ENCODE measurements at regions not wholly inside any gene's neighbourhood (a gene's known extent, or its start where the extent isn't known, plus 50 kb on each side); places are given as distances from the start of the nearest gene placed in this dataset.

DNA sequence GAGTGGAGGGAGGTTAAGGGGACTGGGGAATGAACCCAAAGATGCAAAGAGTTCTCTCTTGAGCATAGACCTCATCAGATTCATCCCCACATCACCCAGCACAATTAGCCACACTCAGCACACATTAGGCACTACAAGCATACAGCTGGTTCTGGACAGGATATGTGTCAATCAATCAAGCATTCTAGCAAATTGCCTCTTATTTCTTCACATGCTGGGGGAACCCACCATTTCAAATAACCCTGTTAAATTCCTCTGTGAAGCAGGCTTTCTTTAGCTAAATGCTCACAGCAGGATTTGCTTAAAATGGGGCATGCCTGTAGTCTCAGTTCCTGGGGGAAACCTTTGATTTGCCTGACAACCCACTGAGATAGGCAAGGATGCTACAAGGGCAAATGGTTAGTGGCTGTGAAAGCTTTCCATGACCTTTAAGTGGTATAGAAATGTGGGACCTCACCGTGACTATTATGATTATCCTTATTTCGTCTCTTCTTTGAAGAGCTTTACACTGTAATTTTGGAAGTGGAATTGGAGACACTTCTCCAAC lies 193.4 kb upstream of the ZMIZ1 start:
- no peak overlapping the region for H3K4me3 ChIP-seq
- TF ChIP-seq, protein P1, sequence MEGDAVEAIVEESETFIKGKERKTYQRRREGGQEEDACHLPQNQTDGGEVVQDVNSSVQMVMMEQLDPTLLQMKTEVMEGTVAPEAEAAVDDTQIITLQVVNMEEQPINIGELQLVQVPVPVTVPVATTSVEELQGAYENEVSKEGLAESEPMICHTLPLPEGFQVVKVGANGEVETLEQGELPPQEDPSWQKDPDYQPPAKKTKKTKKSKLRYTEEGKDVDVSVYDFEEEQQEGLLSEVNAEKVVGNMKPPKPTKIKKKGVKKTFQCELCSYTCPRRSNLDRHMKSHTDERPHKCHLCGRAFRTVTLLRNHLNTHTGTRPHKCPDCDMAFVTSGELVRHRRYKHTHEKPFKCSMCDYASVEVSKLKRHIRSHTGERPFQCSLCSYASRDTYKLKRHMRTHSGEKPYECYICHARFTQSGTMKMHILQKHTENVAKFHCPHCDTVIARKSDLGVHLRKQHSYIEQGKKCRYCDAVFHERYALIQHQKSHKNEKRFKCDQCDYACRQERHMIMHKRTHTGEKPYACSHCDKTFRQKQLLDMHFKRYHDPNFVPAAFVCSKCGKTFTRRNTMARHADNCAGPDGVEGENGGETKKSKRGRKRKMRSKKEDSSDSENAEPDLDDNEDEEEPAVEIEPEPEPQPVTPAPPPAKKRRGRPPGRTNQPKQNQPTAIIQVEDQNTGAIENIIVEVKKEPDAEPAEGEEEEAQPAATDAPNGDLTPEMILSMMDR (IDR thresholded peaks at IDR 0.05): no peak
- ATAC-seq (ENCODE audit: insufficient number of reproducible peaks, low FRiP score, low read depth) (no peak), DNase-seq (ENCODE audit: low spot score) (no peak)
- no peaks in the 10 kb centered on the region for H3K27me3 ChIP-seq (replicated peaks; ENCODE audit: insufficient read depth)
- H3K4me1 ChIP-seq (ENCODE audit: control insufficient read depth in 1 of 2, low read depth in 2 of 2): no peaks in the 10 kb centered on the region
- no peaks in the 10 kb centered on the region for H3K36me3 ChIP-seq
- no peak overlapping the region for H3K27ac ChIP-seq
- no peaks in the 10 kb centered on the region for H3K9me3 ChIP-seq

DNA sequence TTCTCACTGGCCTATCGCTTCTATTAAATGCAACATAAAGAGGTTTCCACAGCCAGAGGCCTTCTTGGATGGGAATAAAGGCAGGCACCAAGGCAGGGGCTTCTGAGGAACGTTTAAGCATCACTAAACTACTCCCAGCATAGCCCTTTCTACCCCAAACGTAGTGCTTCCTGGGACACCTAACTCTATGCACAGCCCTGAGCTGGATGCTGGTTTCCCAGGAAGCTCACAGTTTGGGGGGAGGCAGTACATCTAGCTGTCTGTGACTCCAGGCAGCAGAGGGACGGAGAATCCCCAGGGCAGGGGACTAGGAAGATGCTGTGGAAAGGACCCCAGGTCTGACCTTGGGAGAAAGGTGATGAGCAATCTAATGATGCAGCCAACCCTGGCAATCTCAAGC lies 192.8 kb upstream of the ZMIZ1 start:
- no peaks in the 10 kb centered on the region for H3K9me3 ChIP-seq
- no peak overlapping the region for H3K4me3 ChIP-seq
- no peaks in the 10 kb centered on the region for H3K36me3 ChIP-seq
- TF ChIP-seq, protein P1 (IDR thresholded peaks at IDR 0.05): no peak
- no peak for DNase-seq (ENCODE audit: low spot score)
- no peak overlapping the region for H3K27ac ChIP-seq
- H3K4me1 ChIP-seq (ENCODE audit: control insufficient read depth in 1 of 2, low read depth in 2 of 2): no peaks in the 10 kb centered on the region
- no peaks in the 10 kb centered on the region for H3K27me3 ChIP-seq (replicated peaks; ENCODE audit: insufficient read depth)
- no peak for ATAC-seq (ENCODE audit: insufficient number of reproducible peaks, low FRiP score, low read depth)

DNA sequence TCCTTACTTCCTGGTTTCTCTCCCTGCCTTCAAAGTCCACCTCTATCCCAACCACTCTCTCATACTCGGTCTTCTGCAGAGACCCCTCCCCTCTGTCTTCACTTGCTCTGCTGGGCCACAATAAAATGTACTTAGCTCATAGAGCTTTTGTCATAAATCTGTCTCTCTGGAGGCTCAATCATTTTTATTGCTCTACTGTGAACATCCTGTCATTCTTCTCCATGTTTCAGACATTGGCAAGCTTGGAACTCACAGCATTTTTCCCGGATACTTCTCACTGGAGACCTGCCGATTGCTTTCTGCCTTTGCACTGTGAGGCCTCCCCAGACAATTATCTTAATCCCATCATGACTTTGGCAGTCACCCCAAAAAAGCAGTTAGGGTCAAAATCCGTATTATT lies 192.3 kb upstream of the ZMIZ1 start:
- TF ChIP-seq, protein P1 (IDR thresholded peaks at IDR 0.05): no peak
- Histone ChIP-seq H3K4me1 (ENCODE audit: control insufficient read depth in 1 of 2, low read depth in 2 of 2) (no peaks in the 10 kb centered on the region), H3K9me3 (no peaks in the 10 kb centered on the region), H3K27me3 (replicated peaks; ENCODE audit: insufficient read depth) (no peaks in the 10 kb centered on the region), H3K36me3 (no peaks in the 10 kb centered on the region), H3K27ac (no peak overlapping the region), H3K4me3 (no peak overlapping the region)
- DNase-seq (ENCODE audit: low spot score): no peak
- ATAC-seq (ENCODE audit: insufficient number of reproducible peaks, low FRiP score, low read depth): no peak

DNA sequence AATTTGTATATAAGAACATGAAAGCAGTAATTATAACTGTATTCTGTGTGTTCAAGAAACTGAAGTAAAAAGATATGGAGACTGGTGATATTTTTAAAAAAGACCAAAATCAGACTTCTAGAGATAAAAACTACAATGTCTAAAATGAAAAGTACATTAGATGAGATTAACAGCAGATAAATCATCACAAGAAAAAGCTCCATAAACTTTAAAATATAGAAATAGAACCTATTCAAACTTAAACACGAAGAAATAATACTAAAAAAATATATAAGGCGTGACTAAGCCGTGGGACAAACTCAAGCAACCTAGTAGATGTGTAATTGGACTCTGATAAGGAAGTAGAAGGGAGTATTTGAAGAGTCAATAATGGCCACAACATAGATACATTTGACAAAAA lies 189.1 kb upstream of the ZMIZ1 start:
- Histone ChIP-seq H3K4me3 (no peak overlapping the region), H3K4me1 (ENCODE audit: control insufficient read depth in 1 of 2, low read depth in 2 of 2) (no peaks in the 10 kb centered on the region), H3K9me3 (peaks cover 4% of the 10 kb centered on the region), H3K36me3 (no peaks in the 10 kb centered on the region), H3K27ac (no peak overlapping the region), H3K27me3 (replicated peaks; ENCODE audit: insufficient read depth) (no peaks in the 10 kb centered on the region)
- no peak for ATAC-seq (ENCODE audit: insufficient number of reproducible peaks, low FRiP score, low read depth)
- TF ChIP-seq, protein P1 (IDR thresholded peaks at IDR 0.05): no peak
- DNase-seq (ENCODE audit: low spot score): no peak

DNA sequence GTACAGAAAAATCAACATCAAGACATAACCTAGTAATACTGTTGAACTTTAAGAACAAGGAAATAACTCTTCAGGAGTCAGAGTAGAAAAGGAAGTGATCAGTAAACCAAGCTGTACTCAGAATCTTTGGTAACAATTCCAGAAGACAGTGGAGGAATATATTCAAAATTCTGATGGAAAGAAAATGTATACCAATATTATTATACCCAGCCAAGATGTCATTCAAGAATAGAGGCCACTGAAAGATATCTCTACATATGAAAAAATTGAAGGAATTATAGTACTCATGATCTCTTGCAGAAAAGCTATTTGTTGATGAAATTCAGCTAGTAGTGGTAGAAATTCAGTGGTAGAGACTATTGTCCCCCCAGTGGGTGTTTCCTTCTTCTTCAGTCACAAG lies 182.6 kb upstream of the ZMIZ1 start:
- Histone ChIP-seq H3K27me3 (replicated peaks; ENCODE audit: insufficient read depth) (no peaks in the 10 kb centered on the region), H3K27ac (no peak overlapping the region), H3K36me3 (no peaks in the 10 kb centered on the region), H3K4me1 (ENCODE audit: control insufficient read depth in 1 of 2, low read depth in 2 of 2) (no peaks in the 10 kb centered on the region), H3K4me3 (no peak overlapping the region), H3K9me3 (peaks cover 18% of the 10 kb centered on the region)
- TF ChIP-seq, protein P1 (IDR thresholded peaks at IDR 0.05): no peak
- DNase-seq (ENCODE audit: low spot score) (no peak), ATAC-seq (ENCODE audit: insufficient number of reproducible peaks, low FRiP score, low read depth) (no peak)

All from thoracic aorta (tissue), 2 donors.